HCT116 (cell line): ENCODE measurements at regions not wholly inside any gene's neighbourhood (a gene's known extent, or its start where the extent isn't known, plus 50 kb on each side); places are given as distances from the start of the nearest gene placed in this dataset.

Source experiments
- ATAC-seq: fragments of 200-7000 bp; cut with Tn5 transposase; 2 replicates; pipeline ENCODE4 v1.9.1; 2020; ENCODE audit warnings: mild to moderate bottlenecking, moderate library complexity
- BruUV-seq: library from RNA; stranded (reverse); fragments of 400-500 nt; replicated peaks from 2 replicates; lab custom pipeline; 2021; lab: Mats Ljungman, UMichigan
- CTCF ChIA-PET: fragments of 300-600 bp; sonication (Branson Sonifier 250); formaldehyde crosslinking; loops from one replicate; lab custom pipeline; 2021; ENCODE audit warnings: antibody characterized with exemption; lab: Charles Lee
- POLR2A ChIA-PET: fragments of 300-600, 350-600 bp; sonication (Branson Sonifier 250); formaldehyde crosslinking; loops from one replicate; lab custom pipeline; 2021; ENCODE audit warnings: antibody characterized with exemption; lab: Charles Lee
- RAD21 ChIA-PET, 2 experiments: fragments of 300-600 bp; sonication (Branson Sonifier 250); formaldehyde crosslinking; loops; one replicate each; lab custom pipeline; 2023; ENCODE audit warnings: low total read pairs in 2 of 2; ENCODE audit not compliant: uncharacterized antibody in 2 of 2, unreplicated experiment in 2 of 2, low non-redundant PET in 1 of 2; lab: Charles Lee
- DNase-seq: peaks from one replicate; pipeline ENCODE4 v3.0.0-alpha.2; 2010; ENCODE audit warnings: low read depth, low spot score
- H2AFZ ChIP-seq: fragments of 200-600 bp; shearing (Covaris generic), sonication (generic); 2 replicates; pipeline ENCODE4 v1.6.1; 2017; ENCODE audit warnings: low read depth, mixed run types, mixed read lengths, antibody characterized with exemption, low read length; ENCODE audit not compliant: poor library complexity, severe bottlenecking
- H3K27ac ChIP-seq: 2 replicates; pipeline ENCODE4 v1.5.1; 2012; ENCODE audit warnings: low read depth, low read length
- H3K27me3 ChIP-seq: fragments of 200-600 bp; sonication (generic); 2 replicates; pipeline ENCODE4 v1.6.1; 2016; ENCODE audit warnings: mixed run types, low read length, mixed read lengths; ENCODE audit not compliant: insufficient read depth
- H3K36me3 ChIP-seq, 2 experiments: fragments of 200-500 bp in 1 of 2; fragments of 200-600 bp in 1 of 2; sonication (Bioruptor generic) in 1 of 2; sonication (generic) in 1 of 2; 2 replicates each; pipeline versions ENCODE4 v1.5.1 to v1.6.1; 2014 to 2016; ENCODE audit warnings: low read length in 2 of 2, inconsistent platforms in 1 of 2, mixed read lengths in 1 of 2, mixed run types in 1 of 2; ENCODE audit not compliant: insufficient read depth in 2 of 2, control insufficient read depth in 1 of 2
- H3K4me1 ChIP-seq, 2 experiments: fragments of 200-600 bp in 1 of 2; sonication (generic) in 1 of 2; 2 replicates each; pipeline versions ENCODE4 v1.5.1 to v1.6.1; 2012 to 2017; ENCODE audit warnings: low read length in 2 of 2, inconsistent platforms in 1 of 2, mild to moderate bottlenecking in 1 of 2, mixed read lengths in 1 of 2, mixed run types in 1 of 2, moderate library complexity in 1 of 2; ENCODE audit not compliant: insufficient read depth in 2 of 2, control insufficient read depth in 1 of 2
- H3K4me2 ChIP-seq: fragments of 200-600 bp; sonication (generic); 2 replicates; pipeline ENCODE4 v1.6.1; 2017; ENCODE audit warnings: mixed run types, low read length, mixed read lengths
- H3K4me3 ChIP-seq, 2 experiments: fragments of 200-600 bp in 1 of 2; sonication (generic) in 1 of 2; replicated peaks in 1 of 2; 2 replicates each; pipeline ENCODE4 v1.5.1; 2011 to 2016; ENCODE audit warnings: low read length in 2 of 2, control low read depth in 1 of 2, low read depth in 1 of 2, mild to moderate bottlenecking in 1 of 2, mixed read lengths in 1 of 2, mixed run types in 1 of 2
- H3K79me2 ChIP-seq: fragments of 200-600 bp; sonication (generic); 2 replicates; pipeline ENCODE4 v1.6.1; 2017; ENCODE audit warnings: mild to moderate bottlenecking, mixed run types, low read length, moderate library complexity, mixed read lengths; ENCODE audit not compliant: insufficient read depth
- H3K9ac ChIP-seq: fragments of 200-600 bp; sonication (generic); 2 replicates; pipeline ENCODE4 v1.6.1; 2016; ENCODE audit warnings: low read length, mixed read lengths
- H3K9me2 ChIP-seq: fragments of 200-600 bp; sonication (generic), shearing (Covaris generic); 2 replicates; pipeline ENCODE4 v1.6.1; 2017; ENCODE audit warnings: mixed run types, mild to moderate bottlenecking, moderate library complexity; ENCODE audit not compliant: insufficient read depth
- H3K9me3 ChIP-seq, 2 experiments: fragments of 200-500 bp in 1 of 2; fragments of 200-600 bp in 1 of 2; sonication (Bioruptor generic) in 1 of 2; sonication (generic) in 1 of 2; 2 replicates each; pipeline ENCODE4 v1.6.1; 2014 to 2017; ENCODE audit warnings: low read length in 2 of 2, mixed read lengths in 2 of 2, inconsistent platforms in 1 of 2, low read depth in 1 of 2, mild to moderate bottlenecking in 1 of 2, mixed run types in 1 of 2, moderate library complexity in 1 of 2; ENCODE audit not compliant: control insufficient read depth in 1 of 2, insufficient read depth in 1 of 2
- H4K20me1 ChIP-seq: fragments of 200-600 bp; sonication (generic), shearing (Covaris generic); 2 replicates; pipeline ENCODE4 v1.6.1; 2017; ENCODE audit warnings: mixed run types, mild to moderate bottlenecking, moderate library complexity; ENCODE audit not compliant: insufficient read depth
- ATF3 ChIP-seq: IDR thresholded peaks from 2 replicates; pipeline ENCODE4 v1.6.1; 2012
- EZH2 ChIP-seq: fragments of 200-600 bp; sonication (generic); IDR thresholded peaks from 2 replicates; pipeline ENCODE4 v1.6.1; 2017; ENCODE audit warnings: antibody characterized with exemption, mixed run types
- JUND ChIP-seq: IDR thresholded peaks from 2 replicates; pipeline ENCODE4 v1.6.1; 2012
- POLR2AphosphoS5 ChIP-seq: IDR thresholded peaks from 2 replicates; pipeline ENCODE4 v1.6.1; 2011; ENCODE audit warnings: mild to moderate bottlenecking, low read depth, low read length, moderate library complexity
- RAD21 ChIP-seq: IDR thresholded peaks from 2 replicates; pipeline ENCODE4 v1.6.1; 2012; ENCODE audit warnings: low read depth, mild to moderate bottlenecking
- TCF7L2 ChIP-seq: IDR thresholded peaks from 2 replicates; pipeline ENCODE4 v1.7.0; 2011; ENCODE audit warnings: borderline replicate concordance, inconsistent platforms; ENCODE audit not compliant: insufficient read depth, insufficient read length; ENCODE audit errors: extremely low read depth
- ZNF274 ChIP-seq: fragments of 200-500 bp; sonication (Bioruptor generic); IDR thresholded peaks from 2 replicates; pipeline ENCODE4 v1.6.1; 2014; ENCODE audit warnings: mild to moderate bottlenecking, low read depth, low read length, inconsistent platforms
- intact Hi-C: fragments of 100-400 bp; cut with micrococcal nuclease; formaldehyde crosslinking; loops from 2 replicates; pipeline ENCODE4 v1.10.0; 2022

- Histone ChIP-seq H3K9me2 (no peaks in the 10 kb centered on the region), H3K4me2 (no peak overlapping the region), H3K9me3 (no peaks in the 10 kb centered on the region), H3K27me3 (peaks cover 12% of the 10 kb centered on the region; the same call in 1 of the 2 replicates), H3K4me3 (no peak overlapping the region), H4K20me1 (no peaks in the 10 kb centered on the region), H3K79me2 (no peaks in the 10 kb centered on the region), H3K27ac (no peak overlapping the region), H3K4me1 (0 out of 4 replicates have a peak, but pooled peaks cover 0 to 4% of the 10 kb centered on the region in 2 experiments), H3K9ac (no peak overlapping the region), H2AFZ (no peak overlapping the region), H3K36me3 (no peaks in the 10 kb centered on the region)
- CTCF ChIA-PET = no interaction called here
- ATAC-seq (no peak), DNase-seq (no peak)
- POLR2A ChIA-PET = no interaction called here
- TF ChIP-seq TCF7L2 (peak; percentile 82), ZNF274 (no peak)
- intact Hi-C loops = no loop called here
- BruUV-seq = no TSS peak
- RAD21 ChIA-PET = no interaction called here
These were observed 204.7 kb upstream of the PROX1 start for GRCh38 chr1:213782941-213783672.

- no peak overlapping the region for H3K4me2 ChIP-seq
- intact Hi-C loops = no loop called here
- H4K20me1 ChIP-seq = no peaks in the 10 kb centered on the region
- ChIA-PET RAD21 (no interaction called here), POLR2A (no interaction called here), CTCF (interaction anchor here (0.7 kb wide), 1 partner anchor 12 kb away, joined by 3 read pairs; no protein-coding TSS in a partner anchor)
- no peak for ATAC-seq
- H3K27ac ChIP-seq = no peak overlapping the region
- TF ChIP-seq JUND = no peak
- no peak for TF ChIP-seq ATF3
- TF ChIP-seq ZNF274 = no peak
- no peak for TF ChIP-seq RAD21
- no peak for TF ChIP-seq POLR2AphosphoS5
- TF ChIP-seq EZH2 = no peak
- no peak overlapping the region for H3K4me3 ChIP-seq
- H3K9ac ChIP-seq = no peak overlapping the region
- no peak for DNase-seq
- 0 out of 4 replicates have a peak, but pooled peaks cover 0 to 4% of the 10 kb centered on the region in 2 experiments for H3K4me1 ChIP-seq
- H3K27me3 ChIP-seq = peaks cover 12% of the 10 kb centered on the region; the same call in 1 of the 2 replicates
- H3K9me2 ChIP-seq = no peaks in the 10 kb centered on the region
- H3K36me3 ChIP-seq = no peaks in the 10 kb centered on the region
- no TSS peak for BruUV-seq
- H3K79me2 ChIP-seq = no peaks in the 10 kb centered on the region
- no peaks in the 10 kb centered on the region for H3K9me3 ChIP-seq
- H2AFZ ChIP-seq = no peak overlapping the region
These were observed 203.9 kb upstream of the PROX1 start for GRCh38 chr1:213783893-213784292.
